ENCODE measurements at regions not wholly inside any gene's neighbourhood (a gene's known extent, or its start where the extent isn't known, plus 50 kb on each side); places are given as distances from the start of the nearest gene placed in this dataset.
"Not testable (repeated sequence)": the region's sequence is repeated elsewhere in the genome, so short reads cannot be mapped to it uniquely, and the experiment has no call there.

- no peak for DNase-seq
- in situ Hi-C loops (cut with HindIII; ENCODE audit: low pct_ligation_motif_present, low pct_unique_long_range_greater_than_20kb, low sequenced_read_pairs) = no loop called here
These were observed 52.1 kb upstream of the TAMM41 start for GRCh38 chr3:11898611-11899325.

- in situ Hi-C loops (cut with HindIII; ENCODE audit: low pct_ligation_motif_present, low pct_unique_long_range_greater_than_20kb, low sequenced_read_pairs); DNase-seq: not testable (repeated sequence)
These were observed 52.7 kb upstream of the TAMM41 start for GRCh38 chr3:11899389-11899788.

- in situ Hi-C loops (cut with HindIII; ENCODE audit: low pct_ligation_motif_present, low pct_unique_long_range_greater_than_20kb, low sequenced_read_pairs) = no loop called here
These were observed 53.1 kb upstream of the TAMM41 start for GRCh38 chr3:11899826-11900225.

GRCh38 chr3:11900824-11901223, 54.1 kb upstream of the TAMM41 start:
- in situ Hi-C loops (cut with HindIII; ENCODE audit: low pct_ligation_motif_present, low pct_unique_long_range_greater_than_20kb, low sequenced_read_pairs) = no loop called here
- no peak for DNase-seq

More at GRCh38 chr3:11899826-11900225, 53.1 kb upstream of the TAMM41 start:
- DNase-seq = no peak

GRCh38 chr3:11901286-11901875, 54.7 kb upstream of the TAMM41 start:
- DNase-seq = no peak
- in situ Hi-C loops (cut with HindIII; ENCODE audit: low pct_ligation_motif_present, low pct_unique_long_range_greater_than_20kb, low sequenced_read_pairs) = no loop called here

- in situ Hi-C loops (cut with HindIII; ENCODE audit: low pct_ligation_motif_present, low pct_unique_long_range_greater_than_20kb, low sequenced_read_pairs) = no loop called here
- no peak for DNase-seq
These were observed 56.4 kb upstream of the TAMM41 start for GRCh38 chr3:11903047-11903446.

GRCh38 chr3:11903447-11903846, 56.8 kb upstream of the TAMM41 start:
- DNase-seq = no peak
- in situ Hi-C loops (cut with HindIII; ENCODE audit: low pct_ligation_motif_present, low pct_unique_long_range_greater_than_20kb, low sequenced_read_pairs) = no loop called here

- in situ Hi-C loops (cut with HindIII; ENCODE audit: low pct_ligation_motif_present, low pct_unique_long_range_greater_than_20kb, low sequenced_read_pairs) = no loop called here
- DNase-seq = no peak
These were observed 57.5 kb upstream of the TAMM41 start for GRCh38 chr3:11904157-11904556.

- in situ Hi-C loops (cut with HindIII; ENCODE audit: low pct_ligation_motif_present, low pct_unique_long_range_greater_than_20kb, low sequenced_read_pairs) = no loop called here
- no peak for DNase-seq
These were observed 59.7 kb upstream of the TAMM41 start for GRCh38 chr3:11906407-11906806.

GRCh38 chr3:11907667-11908660, 61.3 kb upstream of the TAMM41 start:
- in situ Hi-C loops (cut with HindIII; ENCODE audit: low pct_ligation_motif_present, low pct_unique_long_range_greater_than_20kb, low sequenced_read_pairs) = no loop called here
- DNase-seq = no peak

DNA sequence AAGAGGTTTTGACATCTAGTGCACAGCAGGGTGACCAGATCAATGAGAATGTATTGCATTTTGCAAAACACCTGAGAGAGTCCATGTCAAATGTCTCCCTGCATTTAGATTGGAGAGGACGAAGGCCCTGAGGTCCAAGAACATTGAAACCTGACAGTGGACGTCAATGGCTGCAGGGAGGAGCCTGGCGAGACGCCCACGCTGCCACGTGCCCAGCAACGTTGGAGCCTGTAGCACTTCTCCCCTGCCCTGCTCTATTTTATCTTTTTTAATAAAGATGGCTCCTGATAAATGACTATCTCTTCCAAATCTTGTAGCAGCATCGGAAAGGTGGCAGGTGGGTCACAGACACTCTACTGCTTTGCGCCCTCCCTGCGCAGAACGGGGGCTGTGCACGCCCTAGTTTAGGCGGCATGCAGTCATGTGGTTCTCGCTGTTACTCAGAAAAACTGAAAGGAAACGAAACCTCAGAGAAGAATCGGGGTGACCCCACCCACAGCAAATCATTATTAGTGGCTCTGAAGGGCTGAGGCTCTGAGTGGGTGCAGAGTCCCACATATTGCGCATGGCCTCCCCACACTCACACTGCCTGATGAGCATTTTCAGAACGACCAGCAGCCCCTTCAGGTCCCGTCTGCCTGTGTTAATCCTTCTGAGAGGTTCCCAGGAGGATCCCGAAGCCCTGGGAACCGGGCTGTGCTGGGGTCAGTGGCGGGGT, 62.5 kb upstream of the TAMM41 start:
- no peak for DNase-seq
- in situ Hi-C loops (cut with HindIII; ENCODE audit: low pct_ligation_motif_present, low pct_unique_long_range_greater_than_20kb, low sequenced_read_pairs) = no loop called here

- DNase-seq = no peak
- in situ Hi-C loops (cut with HindIII; ENCODE audit: low pct_ligation_motif_present, low pct_unique_long_range_greater_than_20kb, low sequenced_read_pairs) = no loop called here
These were observed 63.0 kb upstream of the TAMM41 start for GRCh38 chr3:11909726-11910125.

- in situ Hi-C loops (cut with HindIII; ENCODE audit: low pct_ligation_motif_present, low pct_unique_long_range_greater_than_20kb, low sequenced_read_pairs) = not testable (repeated sequence)
These were observed 63.7 kb upstream of the TAMM41 start for GRCh38 chr3:11910216-11910930.

DNA sequence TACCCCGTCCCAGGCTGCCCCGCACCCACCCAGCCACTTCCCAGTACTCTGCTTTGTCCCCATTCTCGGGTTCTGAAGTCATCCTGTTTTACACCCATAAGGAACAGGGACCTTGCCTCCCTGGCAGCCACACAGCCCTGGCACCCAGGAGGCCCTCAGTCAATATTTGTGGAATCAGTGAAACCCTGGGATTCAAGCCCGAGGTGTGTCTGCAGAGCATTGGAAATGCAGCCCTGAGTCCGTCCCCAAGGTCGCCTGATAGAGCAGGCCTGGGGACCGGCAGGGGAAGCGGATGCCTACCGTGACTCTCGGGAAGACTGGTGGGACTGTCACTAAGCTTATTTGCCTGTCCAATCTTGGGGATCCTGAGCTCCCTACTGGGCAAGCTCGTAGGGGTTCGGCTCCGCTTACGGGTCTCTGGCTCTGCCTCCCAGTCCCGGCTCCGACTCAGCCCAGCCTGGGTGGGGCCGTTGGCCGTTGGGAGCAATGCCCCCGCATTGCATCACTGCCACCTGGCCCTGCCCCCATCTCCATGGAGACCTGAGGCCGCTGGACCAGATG, 64.4 kb upstream of the TAMM41 start:
- no peak for DNase-seq
- in situ Hi-C loops (cut with HindIII; ENCODE audit: low pct_ligation_motif_present, low pct_unique_long_range_greater_than_20kb, low sequenced_read_pairs) = no loop called here

More at GRCh38 chr3:11910216-11910930, 63.7 kb upstream of the TAMM41 start:
- not testable (repeated sequence) for DNase-seq

GRCh38 chr3:11911887-11912286, 65.2 kb upstream of the TAMM41 start:
- in situ Hi-C loops (cut with HindIII; ENCODE audit: low pct_ligation_motif_present, low pct_unique_long_range_greater_than_20kb, low sequenced_read_pairs); DNase-seq: not testable (repeated sequence)

DNA sequence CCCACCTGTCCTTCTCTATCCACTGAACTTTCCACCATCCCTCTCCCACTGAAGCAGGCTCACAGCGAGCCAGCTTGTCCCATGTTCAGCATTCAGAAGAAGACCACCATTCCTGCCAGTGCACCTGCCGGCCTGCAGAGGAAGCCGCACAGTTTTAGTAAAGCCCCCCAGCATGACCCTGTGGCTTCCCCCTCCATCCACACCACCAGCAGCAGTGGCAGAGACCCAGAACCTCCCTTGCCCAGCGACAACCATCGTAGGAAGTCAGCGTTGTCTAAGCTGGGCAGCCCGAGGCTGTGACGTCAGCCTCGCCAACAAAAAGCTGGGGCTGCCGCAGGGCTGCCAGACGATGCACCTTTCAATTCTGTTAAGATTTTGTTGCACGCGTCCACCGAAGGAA, 66.6 kb upstream of the TAMM41 start:
- in situ Hi-C loops (cut with HindIII; ENCODE audit: low pct_ligation_motif_present, low pct_unique_long_range_greater_than_20kb, low sequenced_read_pairs) = no loop called here

DNA sequence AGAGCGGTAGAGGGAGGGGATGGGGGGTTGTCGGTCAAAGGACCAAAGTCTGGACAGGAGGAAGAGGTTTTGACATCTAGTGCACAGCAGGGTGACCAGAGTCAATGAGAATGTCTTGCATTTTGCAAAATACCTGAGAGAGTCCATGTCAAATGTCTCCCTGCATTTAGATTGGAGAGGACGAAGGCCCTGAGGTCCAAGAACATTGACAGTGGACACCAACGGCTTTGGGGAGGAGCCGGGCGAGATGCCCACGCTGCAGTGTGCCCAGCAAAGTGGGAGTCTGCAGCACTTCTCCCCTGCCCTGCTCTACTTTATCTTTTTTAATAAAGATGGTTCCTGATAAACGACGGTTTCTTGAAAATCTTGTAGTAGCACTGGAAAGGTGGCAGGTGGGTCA, 67.4 kb upstream of the TAMM41 start:
- DNase-seq = no peak
- in situ Hi-C loops (cut with HindIII; ENCODE audit: low pct_ligation_motif_present, low pct_unique_long_range_greater_than_20kb, low sequenced_read_pairs) = no loop called here

More for the DNA sequence above, 66.6 kb upstream of the TAMM41 start:
- DNase-seq = no peak

- in situ Hi-C loops (cut with HindIII; ENCODE audit: low pct_ligation_motif_present, low pct_unique_long_range_greater_than_20kb, low sequenced_read_pairs) = no loop called here
These were observed 68.0 kb upstream of the TAMM41 start for GRCh38 chr3:11914651-11915050.

More at GRCh38 chr3:11914651-11915050, 68.0 kb upstream of the TAMM41 start:
- DNase-seq = no peak

All from ACHN (cell line).